ENCODE measurements at regions not wholly inside any gene's neighbourhood (a gene's known extent, or its start where the extent isn't known, plus 50 kb on each side); places are given as distances from the start of the nearest gene placed in this dataset.

DNA sequence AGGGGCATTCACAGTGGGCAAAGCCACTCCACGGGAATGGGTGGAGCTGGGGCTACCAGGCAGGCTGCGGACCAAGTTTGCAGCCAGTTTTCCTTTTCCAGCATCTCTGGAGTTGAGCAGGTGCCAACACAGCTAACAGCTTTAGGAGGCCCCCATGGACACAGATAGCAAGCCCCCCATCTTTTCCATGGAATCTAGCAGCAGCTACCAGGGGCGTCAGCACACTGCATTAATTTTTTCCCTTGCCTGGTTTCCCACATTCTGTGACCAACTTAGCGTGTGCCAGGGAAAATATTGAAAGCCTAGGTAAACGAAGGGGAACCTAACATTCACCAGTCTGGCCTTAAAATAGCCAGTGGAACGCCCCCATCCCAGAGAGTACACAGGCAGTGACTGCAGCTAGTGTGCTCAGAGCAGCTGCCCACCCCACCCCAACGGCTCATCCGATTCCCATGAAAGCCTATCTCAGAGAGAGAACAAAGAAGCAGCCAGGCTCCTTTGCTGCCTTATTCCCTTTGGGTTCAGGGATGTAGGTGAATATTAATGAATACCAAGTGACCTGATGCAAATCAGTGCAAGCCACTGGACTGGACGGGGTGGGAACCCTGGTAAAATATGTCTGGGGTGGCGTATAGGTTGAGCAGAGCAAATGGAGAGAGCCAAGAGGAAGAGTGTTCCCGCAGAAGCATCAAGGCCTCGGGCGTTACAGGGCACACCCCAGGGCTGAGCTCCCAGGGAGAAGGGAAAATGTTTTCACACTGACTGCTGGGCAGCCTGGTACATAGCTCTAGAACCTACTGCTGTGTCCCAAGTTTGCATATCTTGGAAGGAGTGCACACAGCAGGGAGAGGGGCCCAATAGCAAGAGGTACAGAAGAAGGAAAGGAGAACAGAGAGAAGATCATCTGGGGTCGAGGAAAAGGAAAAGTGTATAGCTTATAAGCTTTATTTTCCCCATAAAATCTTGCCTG lies 73.9 kb upstream of the SOX9 start:
- intact Hi-C loops (cut with DNase I): no loop called here
- no peaks in the 10 kb centered on the region for H3K4me1 ChIP-seq
- H3K4me3 ChIP-seq: no peak overlapping the region
- H3K9me3 ChIP-seq: no peaks in the 10 kb centered on the region
- no peak overlapping the region for H3K27ac ChIP-seq
- no peaks in the 10 kb centered on the region for H3K36me3 ChIP-seq
- no peak for DNase-seq
- TF ChIP-seq, protein P1, sequence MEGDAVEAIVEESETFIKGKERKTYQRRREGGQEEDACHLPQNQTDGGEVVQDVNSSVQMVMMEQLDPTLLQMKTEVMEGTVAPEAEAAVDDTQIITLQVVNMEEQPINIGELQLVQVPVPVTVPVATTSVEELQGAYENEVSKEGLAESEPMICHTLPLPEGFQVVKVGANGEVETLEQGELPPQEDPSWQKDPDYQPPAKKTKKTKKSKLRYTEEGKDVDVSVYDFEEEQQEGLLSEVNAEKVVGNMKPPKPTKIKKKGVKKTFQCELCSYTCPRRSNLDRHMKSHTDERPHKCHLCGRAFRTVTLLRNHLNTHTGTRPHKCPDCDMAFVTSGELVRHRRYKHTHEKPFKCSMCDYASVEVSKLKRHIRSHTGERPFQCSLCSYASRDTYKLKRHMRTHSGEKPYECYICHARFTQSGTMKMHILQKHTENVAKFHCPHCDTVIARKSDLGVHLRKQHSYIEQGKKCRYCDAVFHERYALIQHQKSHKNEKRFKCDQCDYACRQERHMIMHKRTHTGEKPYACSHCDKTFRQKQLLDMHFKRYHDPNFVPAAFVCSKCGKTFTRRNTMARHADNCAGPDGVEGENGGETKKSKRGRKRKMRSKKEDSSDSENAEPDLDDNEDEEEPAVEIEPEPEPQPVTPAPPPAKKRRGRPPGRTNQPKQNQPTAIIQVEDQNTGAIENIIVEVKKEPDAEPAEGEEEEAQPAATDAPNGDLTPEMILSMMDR (IDR thresholded peaks at IDR 0.05): no peak
- 71 to 77% methylated on average over 14 of the region's 14 CpGs for WGBS, 2 donors
- H3K27me3 ChIP-seq: peaks cover 0 to 32% (median 0%) of the 10 kb centered on the region in 7 donors
- no peak for ATAC-seq

DNA sequence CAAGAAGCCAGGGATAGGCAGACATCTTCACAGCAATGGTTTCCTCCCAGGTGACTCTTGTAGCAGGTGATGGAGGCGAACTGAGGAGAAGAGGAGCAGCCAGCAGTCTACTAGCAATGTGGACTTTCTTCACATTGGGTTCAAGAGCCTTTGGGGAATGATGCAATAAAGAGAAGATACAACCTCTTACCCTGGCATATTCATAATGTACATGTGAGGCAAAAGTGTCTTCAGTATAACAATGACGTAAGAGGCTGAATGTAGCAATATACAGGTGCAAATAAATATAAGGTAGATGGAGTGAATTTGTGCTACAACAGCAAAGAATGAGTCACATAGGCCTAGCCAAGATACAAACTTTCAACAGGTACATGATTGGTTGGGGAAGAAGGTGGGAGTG lies 70.9 kb upstream of the SOX9 start:
- Histone ChIP-seq H3K27me3 (peaks cover 0 to 27% (median 7%) of the 10 kb centered on the region in 7 donors), H3K36me3 (no peaks in the 10 kb centered on the region), H3K27ac (no peak overlapping the region), H3K4me3 (no peak overlapping the region), H3K9me3 (no peaks in the 10 kb centered on the region), H3K4me1 (no peaks in the 10 kb centered on the region)
- ATAC-seq (no peak), DNase-seq (no peak)
- intact Hi-C loops (cut with DNase I): loop anchor here in 1 of 10 donors (10.0 kb wide), 1 partner anchor 55 kb away; no protein-coding TSS in a partner anchor
- WGBS, 2 donors: 88 to 91% methylated on average over 2 of the region's 2 CpGs
- TF ChIP-seq, protein P1 (IDR thresholded peaks at IDR 0.05): no peak

DNA sequence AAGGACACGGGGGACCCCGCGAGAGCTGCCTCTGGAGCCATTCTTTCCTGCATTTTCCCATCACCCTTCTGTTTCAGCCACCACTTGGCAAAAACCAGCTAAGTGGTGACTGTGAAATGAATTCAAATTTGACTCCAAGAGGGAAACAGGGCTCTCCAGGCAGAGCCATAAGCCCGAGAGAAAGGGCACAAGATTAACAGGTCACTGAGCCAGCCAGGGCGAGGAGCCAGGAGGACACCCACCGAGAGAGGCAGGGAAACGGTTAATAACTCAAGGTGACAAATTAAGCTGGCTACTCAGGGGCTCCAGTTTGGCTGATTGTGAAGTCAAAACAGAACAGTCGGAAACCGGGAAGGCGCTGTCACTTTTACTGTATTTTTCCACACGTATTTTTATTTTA lies 67.8 kb upstream of the SOX9 start:
- no peaks in the 10 kb centered on the region for H3K36me3 ChIP-seq

DNA sequence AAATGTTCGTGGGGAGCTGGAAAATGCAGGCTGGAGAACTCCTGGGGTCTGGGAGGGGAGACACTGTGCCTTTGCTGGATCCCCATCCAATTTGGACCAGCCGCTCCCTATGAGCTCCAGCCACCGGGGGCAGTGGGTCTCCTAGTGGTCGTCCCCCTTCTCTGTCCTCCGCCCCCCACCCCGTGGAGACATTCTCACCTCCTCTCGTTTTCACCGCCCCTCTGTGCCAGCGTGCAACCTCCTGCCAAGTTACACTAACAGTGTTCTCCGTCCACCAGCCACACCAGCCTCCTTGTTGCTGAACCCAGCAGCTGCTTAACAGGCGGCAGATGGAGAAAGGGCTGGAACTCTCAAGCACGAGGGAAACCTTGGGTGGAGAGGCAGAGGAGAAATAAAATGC lies 67.4 kb upstream of the SOX9 start:
- H3K4me3 ChIP-seq: peak overlapping the region in 2 of 10 donors; percentile 9 to 22
- TF ChIP-seq, protein P1 (IDR thresholded peaks at IDR 0.05): no peak
- no peaks in the 10 kb centered on the region for H3K9me3 ChIP-seq
- no peaks in the 10 kb centered on the region for H3K36me3 ChIP-seq
- WGBS, 2 donors: 16 to 20% methylated on average over 12 of the region's 12 CpGs
- no peak for DNase-seq
- no peak for ATAC-seq
- peaks cover 0 to 27% (median 7%) of the 10 kb centered on the region in 7 donors for H3K27me3 ChIP-seq
- no peak overlapping the region for H3K27ac ChIP-seq
- H3K4me1 ChIP-seq: no peaks in the 10 kb centered on the region
- intact Hi-C loops (cut with DNase I): loop anchor here in 1 of 10 donors (10.0 kb wide), 1 partner anchor 59 kb away; no protein-coding TSS in a partner anchor

More for the DNA sequence above, 67.8 kb upstream of the SOX9 start:
- Histone ChIP-seq H3K4me1 (no peaks in the 10 kb centered on the region), H3K27me3 (peaks cover 0 to 27% (median 7%) of the 10 kb centered on the region in 7 donors), H3K4me3 (peak overlapping the region in 2 of 10 donors; percentile 9 to 22), H3K9me3 (no peaks in the 10 kb centered on the region), H3K27ac (no peak overlapping the region)
- DNase-seq (no peak), ATAC-seq (no peak)
- TF ChIP-seq, protein P1 (IDR thresholded peaks at IDR 0.05): no peak
- 14 to 16% methylated on average over 11 of the region's 11 CpGs for WGBS, 2 donors
- intact Hi-C loops (cut with DNase I): loop anchor here in 1 of 10 donors (10.0 kb wide), 1 partner anchor 58 kb away; no protein-coding TSS in a partner anchor
